ENCODE measurements at regions not wholly inside any gene's neighbourhood (a gene's known extent, or its start where the extent isn't known, plus 50 kb on each side); places are given as distances from the start of the nearest gene placed in this dataset.

- WGBS (ENCODE audit: low lambda C conversion rate) = 33% methylated on average over 2 of the region's 2 CpGs
- BruUV-seq (replicated peaks) = no TSS peak
- H3K27ac ChIP-seq (ENCODE audit: extremely low read length, insufficient read depth, low read length) = no peak overlapping the region
- H3K36me3 ChIP-seq (replicated peaks in 1 of 2; ENCODE audit: control insufficient read depth in 1 of 2, insufficient read depth in 2 of 2, low read length in 2 of 2) = no peaks in the 10 kb centered on the region
- H3K4me1 ChIP-seq (ENCODE audit: insufficient read depth, low read length) = no peaks in the 10 kb centered on the region
- H4K20me1 ChIP-seq (ENCODE audit: insufficient read depth, low read length) = no peaks in the 10 kb centered on the region
- DNase-seq (ENCODE audit: low spot score) = no peak
- no peak for FAIRE-seq
- no peaks in the 10 kb centered on the region for H3K9me3 ChIP-seq (ENCODE audit: low read length)
- TF ChIP-seq ZNF83 (CRISPR knock-in tag; IDR thresholded peaks at IDR 0.05; ENCODE audit: borderline replicate concordance) (no peak), ZNF562 (CRISPR knock-in tag; IDR thresholded peaks at IDR 0.05; ENCODE audit: borderline replicate concordance) (no peak), MED1 (CRISPR knock-in tag; IDR thresholded peaks at IDR 0.05) (no peak), NFKBIZ (CRISPR knock-in tag; IDR thresholded peaks at IDR 0.05) (no peak), NR1H2 (CRISPR knock-in tag; IDR thresholded peaks at IDR 0.05; ENCODE audit: borderline replicate concordance, low read depth) (no peak), ZNF251 (CRISPR knock-in tag; IDR thresholded peaks at IDR 0.05) (no peak), CEBPB (IDR thresholded peaks at IDR 0.05; ENCODE audit: borderline replicate concordance, low read depth, low read length) (no peak), NFIC (IDR thresholded peaks at IDR 0.05; ENCODE audit: low read length) (no peak), THAP11 (CRISPR knock-in tag; IDR thresholded peaks at IDR 0.05) (no peak), ZNF253 (CRISPR knock-in tag; IDR thresholded peaks at IDR 0.05; ENCODE audit: borderline replicate concordance) (no peak), ZNF781 (CRISPR knock-in tag; IDR thresholded peaks at IDR 0.05; ENCODE audit: borderline replicate concordance, not compliant biosample characterization) (no peak), HNRNPK (IDR thresholded peaks at IDR 0.05; ENCODE audit: low read depth, low read length, poor library complexity, severe bottlenecking) (no peak)
- POLR2A ChIA-PET = no interaction called here
- ATAC-seq = no peak
- no peaks in the 10 kb centered on the region for H3K27me3 ChIP-seq (ENCODE audit: control insufficient read depth in 1 of 2, insufficient read depth in 2 of 2, low read length in 2 of 2)
- in situ Hi-C loops (cut with HindIII; ENCODE audit: extremely low pct_ligation_motif_present, low pct_unique_long_range_greater_than_20kb) = no loop called here
- H3K4me2 ChIP-seq (ENCODE audit: low read depth, low read length) = no peak overlapping the region
- CTCF ChIA-PET (ENCODE audit: low intra/inter-chr PET ratio, low total read pairs) = no interaction called here
- no peak overlapping the region for H2AFZ ChIP-seq (ENCODE audit: low read length)
- intact Hi-C loops (cut with micrococcal nuclease; ENCODE audit: unreplicated experiment) = no loop called here
- H3K4me3 ChIP-seq (replicated peaks in 1 of 3; ENCODE audit: insufficient read depth in 1 of 3, low read depth in 2 of 3, low read length in 3 of 3) = no peak overlapping the region
- H3K9ac ChIP-seq (ENCODE audit: insufficient read depth, low read depth, low read length) = no peak overlapping the region
- H3K79me2 ChIP-seq (ENCODE audit: insufficient read depth, low read length) = no peaks in the 10 kb centered on the region
Observed at GRCh38 chr13:44129418-44129817, 244.2 kb upstream of the SERP2 start.
